ENCODE measurements at regions not wholly inside any gene's neighbourhood (a gene's known extent, or its start where the extent isn't known, plus 50 kb on each side); places are given as distances from the start of the nearest gene placed in this dataset.

GRCh38 chr2:235320326-235320725 is 173.5 kb upstream of the AGAP1 start:
- TF ChIP-seq CTCF (IDR thresholded peaks at IDR 0.05): no peak
- H3K4me3 ChIP-seq: no peak overlapping the region
- DNase-seq (ENCODE audit: low spot score): no peak
- no peak overlapping the region for H3K27ac ChIP-seq

- H3K4me3 ChIP-seq: no peak overlapping the region
- no peak for DNase-seq (ENCODE audit: low spot score)
- H3K27ac ChIP-seq: no peak overlapping the region
- TF ChIP-seq CTCF (IDR thresholded peaks at IDR 0.05): no peak
Measured at GRCh38 chr2:235324324-235324723, 169.5 kb upstream of the AGAP1 start.

GRCh38 chr2:235325151-235325550 is 168.7 kb upstream of the AGAP1 start:
- Histone ChIP-seq H3K4me3 (no peak overlapping the region), H3K27ac (no peak overlapping the region)
- TF ChIP-seq CTCF (IDR thresholded peaks at IDR 0.05): no peak
- DNase-seq (ENCODE audit: low spot score): no peak

- TF ChIP-seq CTCF (IDR thresholded peaks at IDR 0.05): no peak
- H3K27ac ChIP-seq: no peak overlapping the region
- no peak for DNase-seq (ENCODE audit: low spot score)
Measured at GRCh38 chr2:235328991-235329390, 164.9 kb upstream of the AGAP1 start.

GRCh38 chr2:235330775-235331451 is 162.9 kb upstream of the AGAP1 start:
- TF ChIP-seq CTCF (IDR thresholded peaks at IDR 0.05): no peak
- no peak for DNase-seq (ENCODE audit: low spot score)
- Histone ChIP-seq H3K4me3 (no peak overlapping the region), H3K27ac (no peak overlapping the region)

More at GRCh38 chr2:235328991-235329390, 164.9 kb upstream of the AGAP1 start:
- no peak overlapping the region for H3K4me3 ChIP-seq

- TF ChIP-seq CTCF (IDR thresholded peaks at IDR 0.05): no peak
- no peak for DNase-seq (ENCODE audit: low spot score)
- Histone ChIP-seq H3K27ac (no peak overlapping the region), H3K4me3 (no peak overlapping the region)
Measured at GRCh38 chr2:235332240-235332890, 161.5 kb upstream of the AGAP1 start.

GRCh38 chr2:235333076-235333475 is 160.8 kb upstream of the AGAP1 start:
- DNase-seq (ENCODE audit: low spot score): no peak
- Histone ChIP-seq H3K27ac (no peak overlapping the region), H3K4me3 (no peak overlapping the region)
- no peak for TF ChIP-seq CTCF (IDR thresholded peaks at IDR 0.05)

All from coronary artery (tissue), 2 donors.